Neural cell (in vitro differentiated cells): ENCODE measurements at regions not wholly inside any gene's neighbourhood (a gene's known extent, or its start where the extent isn't known, plus 50 kb on each side); places are given as distances from the start of the nearest gene placed in this dataset.

ENCODE experiments used
- CTCF ChIP-seq: fragments of 450-650 bp; IDR thresholded peaks from 2 replicates; pipeline ENCODE4 v1.5.1; 2014; ENCODE audit warnings: antibody characterized with exemption, mild to moderate bottlenecking, moderate library complexity; ENCODE audit not compliant: poor library complexity, severe bottlenecking
- POLR2AphosphoS5 ChIP-seq: IDR thresholded peaks from 2 replicates; pipeline ENCODE4 v1.6.1; 2012
- RAD21 ChIP-seq: fragments of 450-650 bp; conservative IDR thresholded peaks from 2 replicates; pipeline ENCODE4 v1.6.1; 2014; ENCODE audit warnings: antibody characterized with exemption, mild to moderate bottlenecking, moderate library complexity

- TF ChIP-seq CTCF (no peak), RAD21 (no peak), POLR2AphosphoS5 (no peak)
These were observed 80.1 kb upstream of the IFNG-AS1 start for GRCh38 chr12:67909091-67909531.
